OCI-LY3 (cell line): ENCODE measurements at regions not wholly inside any gene's neighbourhood (a gene's known extent, or its start where the extent isn't known, plus 50 kb on each side); places are given as distances from the start of the nearest gene placed in this dataset.
A peak's percentile ranks its signal among the peaks of the same experiment; 100 is the strongest.

Source experiments
- H2AFZ ChIP-seq: fragments of 200-600, 300-600 bp; shearing (Covaris generic); 2 replicates; pipeline ENCODE4 v1.6.0; 2014; ENCODE audit warnings: antibody characterized with exemption, low read depth, low read length
- H3K27ac ChIP-seq: fragments of 200-600, 300-600 bp; sonication (generic); 2 replicates; pipeline ENCODE4 v1.5.1; 2014; ENCODE audit warnings: mild to moderate bottlenecking, low read length, moderate library complexity, mixed read lengths
- H3K27me3 ChIP-seq: fragments of 200-600, 300-600 bp; sonication (generic); 2 replicates; pipeline ENCODE4 v1.6.1; 2014; ENCODE audit warnings: low read depth, low read length, mixed read lengths
- H3K36me3 ChIP-seq: fragments of 200-600, 300-600 bp; sonication (generic); replicated peaks from 2 replicates; pipeline ENCODE3; 2014; ENCODE audit warnings: low read depth, low read length, mixed read lengths
- H3K4me1 ChIP-seq: fragments of 300-600, 200-600 bp; sonication (generic); 2 replicates; pipeline ENCODE4 v1.6.1; 2014; ENCODE audit warnings: low read length, mixed read lengths
- H3K4me2 ChIP-seq: fragments of 200-600, 300-600 bp; sonication (generic); 2 replicates; pipeline ENCODE4 v1.6.1; 2014; ENCODE audit warnings: low read length, mixed read lengths
- H3K4me3 ChIP-seq: fragments of 300-600, 200-600 bp; sonication (generic); 2 replicates; pipeline ENCODE4 v1.5.1; 2014; ENCODE audit warnings: antibody characterized with exemption, mild to moderate bottlenecking, low read length, moderate library complexity
- H3K79me2 ChIP-seq: fragments of 300-600, 200-600 bp; shearing (Covaris generic); 2 replicates; pipeline ENCODE4 v1.6.1; 2014; ENCODE audit warnings: mild to moderate bottlenecking, low read length, mixed read lengths
- H3K9ac ChIP-seq: fragments of 300-600, 200-600 bp; shearing (Covaris generic); 2 replicates; pipeline ENCODE4 v1.6.0; 2014; ENCODE audit warnings: mild to moderate bottlenecking, low read length, moderate library complexity
- H3K9me3 ChIP-seq: fragments of 200-600, 300-600 bp; shearing (Covaris generic); 2 replicates; pipeline ENCODE4 v1.6.1; 2014; ENCODE audit warnings: low read length, mixed read lengths; ENCODE audit not compliant: insufficient read depth
- H4K20me1 ChIP-seq: fragments of 200-600, 300-600 bp; sonication (generic); 2 replicates; pipeline ENCODE4 v1.6.1; 2016; ENCODE audit warnings: low read length, mixed read lengths; ENCODE audit not compliant: insufficient read depth
- CTCF ChIP-seq: fragments of 200-600, 300-600 bp; sonication (generic); IDR thresholded peaks from 2 replicates; pipeline ENCODE4 v1.5.1; 2014; ENCODE audit warnings: antibody characterized with exemption, low read length, low read depth
- EZH2phosphoT487 ChIP-seq: fragments of 200-600 bp; shearing (Covaris generic); IDR thresholded peaks from 2 replicates; pipeline ENCODE4 v1.6.1; 2018; ENCODE audit warnings: antibody characterized with exemption, mixed run types, low read depth

GRCh38 chr3:146796078-146796477, 190.9 kb upstream of the PLSCR5 start:
- TF ChIP-seq CTCF (no peak), EZH2phosphoT487 (no peak)
- no peak overlapping the region for H2AFZ ChIP-seq

DNA sequence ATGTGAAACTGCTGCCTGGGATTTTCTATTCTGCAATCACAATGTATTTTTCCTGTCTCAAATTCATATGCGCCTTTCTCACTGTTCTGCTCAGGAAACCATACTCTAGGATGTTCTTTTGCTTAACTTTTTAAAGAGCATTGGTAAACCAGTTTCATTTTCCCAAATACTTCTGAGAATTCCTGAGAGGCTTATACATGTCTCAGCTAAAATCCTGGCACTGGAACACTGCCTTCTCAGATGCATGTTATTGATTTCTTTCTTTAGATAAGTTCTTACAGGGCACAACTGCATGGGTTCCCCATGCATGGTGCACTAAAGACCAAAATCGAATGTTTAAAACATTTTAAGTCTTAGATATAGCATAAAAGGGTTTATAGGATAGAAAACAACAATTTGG, 178.3 kb upstream of the PLSCR5 start:
- H3K27me3 ChIP-seq: no peaks in the 10 kb centered on the region
- H3K4me1 ChIP-seq: no peaks in the 10 kb centered on the region
- H3K36me3 ChIP-seq: no peaks in the 10 kb centered on the region
- 0 out of 2 replicates have a peak overlapping the region, but pooled peaks have one; percentile 15 for H2AFZ ChIP-seq
- H3K9me3 ChIP-seq: no peaks in the 10 kb centered on the region
- no peak for TF ChIP-seq CTCF
- TF ChIP-seq EZH2phosphoT487: no peak
- no peak overlapping the region for H3K9ac ChIP-seq
- H3K4me2 ChIP-seq: no peak overlapping the region
- H3K4me3 ChIP-seq: no peak overlapping the region
- H3K79me2 ChIP-seq: no peaks in the 10 kb centered on the region
- no peaks in the 10 kb centered on the region for H4K20me1 ChIP-seq
- H3K27ac ChIP-seq: no peak overlapping the region

More at GRCh38 chr3:146796078-146796477, 190.9 kb upstream of the PLSCR5 start:
- no peak overlapping the region for H3K4me3 ChIP-seq
- H3K4me2 ChIP-seq: no peak overlapping the region
- peaks cover 5% of the 10 kb centered on the region; the same call in 1 of the 2 replicates for H3K4me1 ChIP-seq
- no peaks in the 10 kb centered on the region for H4K20me1 ChIP-seq
- no peak overlapping the region for H3K9ac ChIP-seq
- no peaks in the 10 kb centered on the region for H3K27me3 ChIP-seq
- no peaks in the 10 kb centered on the region for H3K79me2 ChIP-seq
- H3K27ac ChIP-seq: no peak overlapping the region
- no peaks in the 10 kb centered on the region for H3K9me3 ChIP-seq
- H3K36me3 ChIP-seq: no peaks in the 10 kb centered on the region

- Histone ChIP-seq H3K9ac (no peak overlapping the region), H3K27me3 (no peaks in the 10 kb centered on the region), H4K20me1 (no peaks in the 10 kb centered on the region), H3K4me3 (no peak overlapping the region), H3K27ac (no peak overlapping the region), H3K4me1 (no peaks in the 10 kb centered on the region), H2AFZ (no peak overlapping the region), H3K79me2 (no peaks in the 10 kb centered on the region), H3K36me3 (no peaks in the 10 kb centered on the region), H3K4me2 (no peak overlapping the region), H3K9me3 (no peaks in the 10 kb centered on the region)
- no peak for TF ChIP-seq CTCF
- TF ChIP-seq EZH2phosphoT487: no peak
Measured at GRCh38 chr3:146781606-146782005, 176.5 kb upstream of the PLSCR5 start.

- H3K4me1 ChIP-seq: no peaks in the 10 kb centered on the region
- no peaks in the 10 kb centered on the region for H3K79me2 ChIP-seq
- no peaks in the 10 kb centered on the region for H3K36me3 ChIP-seq
- no peaks in the 10 kb centered on the region for H3K9me3 ChIP-seq
- TF ChIP-seq EZH2phosphoT487: no peak
- TF ChIP-seq CTCF: no peak
- no peak overlapping the region for H3K4me3 ChIP-seq
- no peak overlapping the region for H3K27ac ChIP-seq
- no peaks in the 10 kb centered on the region for H3K27me3 ChIP-seq
- no peak overlapping the region for H3K9ac ChIP-seq
- peak overlapping the region; percentile 68 for H2AFZ ChIP-seq
- H4K20me1 ChIP-seq: no peaks in the 10 kb centered on the region
- no peak overlapping the region for H3K4me2 ChIP-seq
Measured at GRCh38 chr3:146781059-146781458, 175.9 kb upstream of the PLSCR5 start.
